DMS 273 (cell line): ENCODE measurements at regions not wholly inside any gene's neighbourhood (a gene's known extent, or its start where the extent isn't known, plus 50 kb on each side); places are given as distances from the start of the nearest gene placed in this dataset.
"Not testable (repeated sequence)": the region's sequence is repeated elsewhere in the genome, so short reads cannot be mapped to it uniquely, and the experiment has no call there.

Experiments used
- DNase-seq: peaks from one replicate; lab custom pipeline; 2025; ENCODE audit not compliant: unreplicated experiment; lab: John Stamatoyannopoulos, UW

DNA sequence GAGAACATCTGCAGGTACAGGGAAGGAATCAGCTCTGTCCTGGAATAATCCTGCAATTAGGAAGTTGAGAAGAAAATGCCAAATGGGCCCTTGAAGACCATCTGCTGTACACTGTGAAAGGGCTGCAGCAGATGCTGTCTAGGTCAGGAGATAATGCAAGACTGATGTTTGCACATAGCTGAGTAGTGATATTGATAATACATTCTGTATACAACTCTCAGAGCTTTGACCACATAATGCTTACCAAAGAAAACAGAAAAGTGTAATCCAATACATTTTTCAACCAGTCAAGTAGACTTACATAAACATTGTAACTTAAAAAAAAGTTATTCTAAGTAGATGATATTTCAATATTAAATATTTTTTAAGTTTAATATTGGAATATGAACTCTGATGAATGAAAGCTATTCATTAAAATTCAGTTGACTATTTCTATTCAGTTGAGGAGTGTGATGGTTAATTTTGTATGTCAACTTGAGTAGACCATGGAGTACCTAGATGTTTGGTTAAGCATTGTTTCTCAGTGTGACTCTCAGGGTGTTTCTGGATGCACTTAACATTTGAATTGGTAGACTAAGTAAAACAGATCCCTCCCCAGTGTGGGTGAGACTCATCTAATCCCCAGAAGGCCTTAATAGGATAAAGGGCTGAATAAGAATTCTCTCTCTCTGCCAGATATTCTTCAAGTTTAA, 380.1 kb upstream of the PRR16 start:
- DNase-seq = peak; percentile 71

DNA sequence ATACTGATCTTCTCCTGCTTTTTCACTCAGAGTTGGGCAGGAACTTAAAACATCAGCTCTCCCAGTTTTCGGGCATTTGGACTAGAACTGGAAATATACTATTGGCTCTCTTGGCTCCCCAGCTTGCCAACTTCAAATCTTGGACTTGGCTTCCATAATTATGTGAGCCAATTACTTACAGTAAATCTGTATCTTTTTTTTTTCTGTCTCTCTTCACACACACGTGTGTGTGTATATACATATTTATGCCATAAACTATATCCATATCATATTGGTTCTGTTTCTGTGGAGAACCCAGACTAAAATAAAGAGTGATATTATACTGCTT, 379.6 kb upstream of the PRR16 start:
- DNase-seq = peak; percentile 41

DNA sequence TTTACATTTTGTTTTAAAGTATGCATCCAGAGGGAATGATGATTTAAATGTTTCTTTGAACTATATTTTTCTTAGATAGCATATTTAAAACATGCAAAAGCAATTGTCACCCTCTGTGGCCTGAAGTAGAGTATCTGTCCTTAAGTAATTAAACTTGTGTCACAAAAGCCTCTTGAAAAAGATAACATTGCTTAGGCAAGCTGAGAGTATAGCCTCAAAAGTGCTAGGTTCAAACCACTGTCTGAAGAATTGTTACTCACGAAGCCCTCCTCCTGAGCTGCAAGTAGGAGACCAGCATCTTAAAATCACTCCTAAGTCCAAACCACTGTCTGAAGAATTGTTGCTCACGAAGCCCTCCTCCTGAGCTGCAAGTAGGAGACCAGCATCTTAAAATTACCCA, 378.0 kb upstream of the PRR16 start:
- no peak for DNase-seq

DNA sequence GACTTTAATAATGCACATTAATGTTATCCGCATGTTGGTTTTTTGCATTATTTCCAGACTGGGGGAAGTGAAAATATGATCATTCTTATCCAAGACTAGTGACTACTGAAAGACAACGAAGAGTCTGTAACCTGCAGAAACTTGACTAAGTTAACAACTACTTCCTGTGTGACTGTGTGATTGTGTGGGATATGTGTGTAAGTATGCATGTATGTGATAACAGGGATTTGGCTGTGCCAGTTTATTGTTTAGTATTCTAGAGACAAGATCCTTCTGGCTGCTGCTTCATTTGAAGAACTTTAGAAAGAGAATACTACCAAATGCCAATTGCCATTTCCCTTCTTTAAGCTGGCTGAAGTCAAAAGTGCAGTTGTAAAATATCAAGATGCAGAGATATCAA, 375.7 kb upstream of the PRR16 start:
- DNase-seq = no peak

DNA sequence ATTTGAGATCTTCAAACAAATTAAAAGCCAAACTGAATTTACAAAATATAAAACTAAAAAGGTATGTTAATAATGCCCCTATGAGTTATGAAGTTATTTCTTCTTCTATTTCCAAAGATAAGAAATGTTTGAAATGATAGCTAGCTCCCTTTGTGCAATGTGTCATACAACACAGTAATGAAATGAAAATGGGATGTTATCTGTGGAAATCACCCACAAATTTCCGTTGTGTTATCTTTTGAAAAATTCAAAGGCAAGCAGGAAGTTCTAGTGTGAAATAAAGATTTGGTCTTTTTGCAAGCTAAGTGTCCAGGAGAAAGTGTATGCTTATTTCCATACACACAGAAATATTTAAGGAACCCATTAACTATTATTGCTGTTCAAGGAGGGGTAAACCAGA, 375.3 kb upstream of the PRR16 start:
- no peak for DNase-seq

DNA sequence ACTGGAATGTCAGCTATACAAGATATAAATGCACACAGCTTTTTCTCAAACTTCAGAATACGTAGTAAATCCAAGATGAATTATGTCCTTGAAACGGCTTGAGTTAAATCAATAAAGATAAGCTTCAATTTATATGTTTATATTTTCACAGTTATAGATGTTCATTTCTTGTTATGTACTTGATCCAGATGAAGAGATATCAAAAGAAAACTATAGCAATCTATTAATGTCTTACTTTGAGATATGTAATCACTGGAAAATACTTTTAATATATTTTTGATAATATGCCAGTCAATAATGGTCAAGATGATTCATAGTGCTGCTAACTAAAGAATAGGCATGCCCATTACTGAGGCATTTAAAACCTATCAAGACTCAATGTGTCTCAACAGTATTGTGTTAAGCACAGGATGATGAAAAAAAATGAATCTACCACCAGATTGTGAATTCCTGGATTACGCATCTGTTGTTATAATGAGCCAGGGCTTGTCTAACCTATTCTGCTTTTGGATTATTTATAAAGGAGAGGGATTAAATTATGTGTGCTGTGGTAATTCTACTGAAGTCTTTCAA, 372.6 kb upstream of the PRR16 start:
- peak; percentile 4 for DNase-seq

DNA sequence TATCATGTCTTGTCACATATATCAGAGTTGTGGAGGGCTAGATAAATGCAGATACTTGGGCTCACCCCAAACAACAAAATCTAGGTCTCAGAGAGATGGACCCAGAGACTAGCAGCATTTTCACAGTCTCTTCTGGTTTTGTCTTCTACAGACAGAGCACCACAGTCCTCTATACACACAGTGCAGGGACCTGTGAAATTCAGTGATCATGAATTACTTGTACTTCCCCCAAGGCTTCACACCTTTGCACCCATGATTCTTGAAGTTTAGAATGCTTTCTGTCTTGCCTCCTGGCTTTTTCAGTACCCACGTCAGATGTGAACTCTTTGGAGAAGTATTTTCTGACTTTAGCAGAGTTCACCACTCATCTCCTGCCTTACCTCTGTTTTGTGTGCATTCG, 371.5 kb upstream of the PRR16 start:
- no peak for DNase-seq

DNA sequence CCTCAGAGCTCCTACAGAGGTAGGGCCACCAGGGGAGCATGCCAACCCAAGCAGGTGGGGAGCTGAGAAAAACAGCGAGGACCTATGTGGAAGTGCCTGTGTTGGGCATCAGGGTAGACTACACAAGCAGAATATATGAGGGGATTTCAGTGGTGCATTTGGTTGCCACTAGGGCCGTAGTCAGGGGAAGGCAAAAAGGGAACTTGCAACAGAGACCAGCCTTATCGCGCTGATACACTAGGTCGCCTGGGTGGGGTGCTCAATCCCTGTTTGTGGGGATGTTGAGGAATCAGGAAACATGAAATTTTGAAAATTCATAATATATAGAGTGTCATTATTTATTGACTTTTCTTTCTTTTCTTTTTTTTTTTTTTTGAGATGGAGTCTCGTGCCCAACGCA, 370.9 kb upstream of the PRR16 start:
- DNase-seq = peak; percentile 7

DNA sequence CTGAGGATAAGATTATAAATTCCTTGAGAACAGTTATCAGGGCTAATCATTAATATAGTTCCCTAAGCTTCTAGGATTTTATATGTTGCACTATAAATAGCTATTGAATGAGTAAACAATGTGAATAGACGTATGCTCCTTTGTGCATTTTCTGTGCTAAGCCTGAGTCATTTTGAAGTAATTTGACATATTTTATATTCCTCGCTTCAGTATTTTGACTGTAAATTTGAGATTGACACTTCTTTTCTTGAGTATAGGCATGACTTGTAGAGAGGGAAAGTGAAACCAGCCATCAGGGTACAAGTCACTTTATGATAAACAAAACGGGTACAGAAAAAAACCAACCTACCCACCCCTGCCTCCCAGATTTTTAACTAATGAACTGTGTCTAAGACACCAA, 367.7 kb upstream of the PRR16 start:
- no peak for DNase-seq

DNA sequence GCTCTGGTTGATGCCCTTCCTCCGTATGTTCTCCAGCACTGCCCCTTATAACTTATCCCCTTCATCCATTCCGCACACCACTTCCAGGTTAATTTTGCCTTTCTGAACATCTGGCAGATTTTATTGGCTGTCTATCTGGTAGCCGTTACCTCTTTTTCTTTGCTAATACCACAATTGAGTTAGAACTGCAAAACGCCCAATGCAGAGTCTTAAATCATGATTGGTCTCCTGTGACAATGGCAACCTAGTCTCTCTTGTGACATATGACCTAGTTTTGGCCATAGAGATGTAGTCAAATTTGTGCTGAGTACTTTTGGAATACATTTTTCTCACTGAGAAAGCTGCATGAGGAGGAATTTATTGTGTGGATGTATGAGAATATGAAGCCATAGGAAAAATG, 365.7 kb upstream of the PRR16 start:
- no peak for DNase-seq

DNA sequence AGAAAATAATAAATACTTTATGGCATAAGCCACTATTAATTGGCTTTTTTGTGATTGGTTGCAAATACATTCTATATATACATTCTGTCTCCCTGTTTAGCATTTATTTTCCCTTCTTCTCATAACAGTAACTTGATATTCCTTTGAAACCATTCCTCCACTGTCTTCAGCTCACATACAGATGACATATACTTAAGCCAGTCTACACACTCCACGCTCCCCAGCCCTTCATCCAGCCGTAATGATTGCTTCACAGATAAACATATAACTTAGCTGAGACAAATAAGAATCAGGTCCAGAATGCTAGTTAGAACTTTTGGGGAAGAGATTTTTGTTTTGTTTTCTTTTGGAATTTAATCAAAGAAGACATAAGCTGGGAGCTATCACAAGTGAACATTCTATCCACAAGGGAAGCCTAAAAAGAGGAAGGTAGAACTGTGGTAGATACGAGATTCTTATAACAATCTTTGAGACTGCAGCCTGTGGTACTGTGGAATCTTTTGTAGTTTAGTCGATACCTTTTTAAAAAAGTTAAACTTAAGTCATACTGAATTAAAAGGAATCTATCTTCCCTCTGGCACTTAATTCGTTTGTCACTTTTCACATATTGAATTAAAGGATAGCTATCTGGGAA, 365.1 kb upstream of the PRR16 start:
- DNase-seq = no peak

DNA sequence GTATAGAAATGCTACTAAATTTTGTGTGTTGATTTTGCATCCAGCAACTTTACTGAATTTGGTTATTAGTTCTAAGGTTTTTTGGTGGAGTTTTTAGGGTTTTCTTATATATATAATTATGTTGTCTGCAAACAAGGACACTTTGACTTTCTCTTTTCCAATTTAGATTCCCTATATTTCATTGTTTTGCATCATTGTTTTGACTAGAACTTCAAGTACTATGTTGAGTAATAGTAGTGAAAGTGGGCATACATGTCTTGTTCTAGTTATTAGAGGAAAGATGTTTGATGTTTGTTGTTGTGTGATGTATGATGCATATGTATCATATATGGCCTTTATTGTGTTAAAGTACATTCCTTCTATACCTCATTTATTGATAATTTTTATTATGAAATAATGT, 362.3 kb upstream of the PRR16 start:
- DNase-seq = no peak

DNA sequence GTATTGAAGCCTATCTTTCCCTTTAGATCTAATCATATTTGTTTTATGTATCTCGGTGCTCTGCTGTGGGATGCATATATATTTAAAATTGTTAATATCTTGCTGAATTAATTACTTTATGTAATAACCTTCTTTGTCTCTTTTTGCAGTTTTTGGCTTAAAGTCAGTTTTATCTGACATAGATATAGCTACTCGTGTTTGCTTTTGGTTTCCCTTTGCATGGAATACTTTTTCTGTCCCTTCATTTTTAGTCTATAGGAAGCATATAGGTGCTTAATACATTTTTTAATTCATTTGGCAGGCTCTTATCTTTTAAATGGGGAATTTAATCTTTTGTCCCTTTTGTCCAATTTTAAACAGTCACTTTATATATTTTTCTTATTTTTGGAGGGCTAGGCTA, 360.6 kb upstream of the PRR16 start:
- DNase-seq = no peak

DNA sequence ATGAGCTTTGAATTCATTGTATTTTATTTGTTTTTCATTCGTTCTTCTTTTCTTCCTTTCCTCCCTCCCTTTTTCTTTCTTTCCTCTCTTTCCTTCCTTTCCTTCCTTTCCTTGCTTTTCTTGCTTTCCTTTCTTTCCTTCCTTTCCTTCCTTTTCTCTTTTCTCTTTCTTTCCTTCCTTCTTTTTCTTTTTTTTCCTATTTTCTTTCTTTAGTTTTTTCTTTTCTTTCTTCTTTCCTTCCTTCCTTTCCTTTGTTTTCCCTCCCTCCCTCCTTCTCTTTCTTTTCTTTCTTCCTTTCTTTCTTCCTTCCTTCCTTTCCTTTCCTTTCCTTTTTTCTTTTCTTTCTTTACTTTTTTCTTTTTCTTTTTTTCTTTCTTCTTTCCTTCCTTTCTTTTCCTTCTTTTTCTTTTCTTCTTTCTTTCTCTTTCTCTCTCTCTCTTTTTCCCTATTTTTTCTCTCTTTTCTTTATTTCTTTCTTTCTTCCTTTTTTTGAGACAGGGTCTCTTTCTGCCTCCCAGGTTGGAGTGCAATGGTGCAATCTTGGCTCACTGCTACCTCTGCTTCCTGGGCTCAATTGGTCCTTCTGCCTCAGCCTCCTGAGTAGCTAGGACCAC, 357.1 kb upstream of the PRR16 start:
- no peak for DNase-seq

DNA sequence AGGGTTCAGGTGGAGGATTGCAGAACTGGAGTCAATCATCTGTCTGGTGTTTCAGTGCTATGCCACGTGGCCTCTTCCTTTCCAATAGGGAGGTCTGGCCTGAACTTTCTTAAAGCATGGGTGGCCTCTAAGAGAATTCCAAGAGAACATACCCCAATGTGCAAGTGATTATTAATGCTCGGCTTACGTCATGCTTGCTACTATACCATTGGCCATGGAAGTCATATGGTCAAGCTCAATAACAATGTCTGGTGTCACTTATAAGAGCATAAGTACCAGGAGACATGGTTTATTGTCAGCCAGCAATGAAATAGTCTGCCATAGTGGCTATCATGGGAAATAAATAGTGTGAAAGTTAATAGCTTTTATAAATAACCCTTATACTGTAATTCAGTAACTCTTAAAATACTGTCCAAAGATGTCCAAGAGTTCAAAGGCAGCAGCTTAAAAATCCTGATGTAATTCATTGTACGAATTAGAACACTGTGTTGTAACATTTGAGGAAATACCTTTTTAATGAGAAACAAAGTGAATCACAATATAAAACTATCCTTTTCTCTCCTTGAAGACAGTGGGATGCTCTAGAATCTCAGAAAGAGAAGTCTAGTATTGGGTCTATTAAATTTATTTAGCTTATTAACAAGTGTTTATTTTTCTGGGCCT, 355.4 kb upstream of the PRR16 start:
- DNase-seq = no peak

DNA sequence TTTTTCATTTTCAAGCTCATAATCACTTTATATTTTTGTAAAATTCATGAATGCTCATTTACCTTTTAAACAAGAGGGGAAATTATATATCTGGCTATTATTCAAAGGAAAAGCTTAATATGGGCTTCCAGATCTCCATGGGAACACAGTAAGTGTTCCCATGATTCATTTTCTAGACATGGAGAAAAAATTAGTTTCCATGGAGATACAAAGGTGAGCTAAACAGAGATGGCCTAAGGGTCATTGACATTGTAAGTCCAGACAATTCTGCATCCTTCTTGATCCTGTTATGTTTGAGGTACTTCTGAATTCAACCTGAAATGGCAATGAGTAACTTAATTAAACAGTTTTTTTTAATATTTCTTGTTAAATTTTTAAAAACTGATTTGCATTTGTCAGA, 341.4 kb upstream of the PRR16 start:
- DNase-seq = no peak

DNA sequence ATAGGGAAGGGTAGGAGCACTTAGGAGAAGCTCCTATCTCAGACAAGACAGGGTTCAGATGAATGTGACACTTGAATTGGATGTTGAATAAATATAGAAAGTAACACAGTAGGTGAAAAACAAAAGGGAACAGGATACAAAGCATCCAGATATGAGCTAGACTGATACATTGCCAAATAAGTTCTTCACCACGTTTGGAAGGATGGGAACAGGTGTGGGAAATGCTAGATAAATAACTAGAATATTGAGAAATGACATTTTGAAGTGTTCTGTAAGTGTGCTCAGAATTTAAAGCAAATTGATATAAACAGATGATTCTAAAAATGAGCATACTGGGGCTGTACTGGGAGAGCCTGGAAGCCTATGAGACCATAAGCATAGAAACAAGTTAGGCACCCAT, 340.1 kb upstream of the PRR16 start:
- no peak for DNase-seq

DNA sequence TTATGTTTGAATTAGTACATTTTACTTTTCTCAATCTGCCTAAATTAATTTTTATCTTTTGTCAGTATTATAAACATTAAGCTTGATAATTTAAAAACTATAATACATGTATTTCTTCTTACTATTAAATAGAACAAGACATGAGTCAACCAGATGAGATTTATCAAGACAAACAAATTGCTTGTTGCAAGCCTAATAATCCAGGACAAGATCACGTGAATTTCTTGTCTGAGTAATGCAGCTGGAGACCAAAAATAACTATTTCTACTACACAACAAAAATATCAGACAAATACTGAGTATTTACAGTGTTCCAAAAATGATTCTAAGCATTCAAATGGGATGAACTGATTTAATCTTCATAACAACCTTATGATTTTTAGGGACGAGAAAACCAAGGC, 339.1 kb upstream of the PRR16 start:
- no peak for DNase-seq

DNA sequence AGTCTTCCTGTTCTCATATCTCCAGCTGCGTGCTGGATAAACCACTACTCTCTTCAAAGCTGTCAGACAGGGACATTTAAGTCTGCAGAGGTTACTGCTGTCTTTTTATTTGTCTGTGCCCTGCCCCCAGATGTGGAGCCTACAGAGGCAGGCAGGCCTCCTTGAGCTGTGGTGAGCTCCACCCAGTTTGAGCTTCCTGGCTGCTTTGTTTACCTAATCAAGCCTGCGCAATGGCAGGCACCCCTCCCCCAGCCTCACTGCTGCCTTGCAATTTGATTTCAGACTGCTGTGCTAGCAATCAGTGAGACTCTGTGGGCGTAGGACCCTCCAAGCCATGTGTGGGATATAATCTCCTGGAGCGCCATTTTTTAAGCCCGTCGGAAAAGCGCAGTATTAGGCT, 331.8 kb upstream of the PRR16 start:
- not testable (repeated sequence) for DNase-seq

DNA sequence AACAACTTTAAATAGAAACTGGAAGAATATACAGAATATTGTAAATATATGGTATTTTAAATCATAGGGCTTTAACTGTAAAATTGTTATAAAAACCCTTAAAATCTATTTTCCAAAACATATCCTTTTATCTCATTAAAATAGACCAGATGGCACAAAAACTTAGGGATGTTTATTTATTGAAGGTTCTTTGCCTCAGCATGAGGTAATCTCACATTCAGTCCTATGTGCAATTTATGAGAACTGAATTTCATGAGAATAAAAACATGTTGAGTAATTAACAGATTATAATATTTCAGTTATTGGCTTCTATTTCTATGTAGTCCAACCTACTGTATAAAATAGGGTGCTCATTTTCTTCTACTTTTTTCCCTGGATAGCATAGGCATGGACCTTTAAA, 329.2 kb upstream of the PRR16 start:
- no peak for DNase-seq

DNA sequence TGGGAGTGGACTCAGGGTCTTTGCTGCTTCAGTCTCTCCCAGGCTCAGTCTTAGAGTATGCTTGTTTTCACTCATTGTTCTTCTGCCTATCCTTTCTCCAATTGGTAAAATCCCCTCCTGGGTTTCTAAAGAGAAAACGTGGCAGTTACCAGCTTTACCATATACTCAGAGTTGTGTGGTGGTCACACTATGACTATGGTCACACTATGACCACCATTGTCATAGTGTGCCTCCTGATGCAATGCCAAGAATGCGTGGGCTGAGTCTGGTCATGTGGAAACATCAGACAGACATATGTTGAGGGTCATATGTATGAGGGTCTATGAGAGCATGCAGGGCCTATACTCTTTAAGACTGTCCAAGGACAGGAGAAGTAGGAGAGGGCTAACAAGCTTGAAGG, 326.5 kb upstream of the PRR16 start:
- no peak for DNase-seq

DNA sequence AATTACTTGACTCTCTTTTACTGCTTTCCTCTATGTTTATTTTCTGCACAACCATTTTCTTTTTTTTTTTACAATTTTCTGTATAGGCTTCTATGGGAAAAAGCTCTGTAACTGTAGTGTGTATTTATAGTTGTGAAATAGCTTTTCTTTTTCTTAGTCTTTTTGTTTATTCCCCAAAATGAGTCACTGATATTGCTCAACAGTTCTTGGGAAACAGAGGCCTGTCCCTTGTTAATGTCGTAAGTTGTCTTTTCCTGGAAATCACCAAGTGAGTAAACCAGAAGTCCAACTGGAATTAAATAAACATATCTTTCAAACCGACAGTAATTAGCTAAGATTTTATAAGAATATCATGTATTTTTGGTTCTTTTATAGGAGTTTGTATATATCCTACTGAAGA, 325.1 kb upstream of the PRR16 start:
- no peak for DNase-seq
